ENCODE measurements at regions not wholly inside any gene's neighbourhood (a gene's known extent, or its start where the extent isn't known, plus 50 kb on each side); places are given as distances from the start of the nearest gene placed in this dataset. TPM values are rescaled to one million over a fixed set of nuclear protein-coding genes. Genes with fewer than 3 reads are reported as not detected.

- intact Hi-C loops (cut with micrococcal nuclease; ENCODE audit: unreplicated experiment) (no loop called here), in situ Hi-C loops (cut with HindIII; ENCODE audit: low pct_unique_long_range_greater_than_20kb, low sequenced_read_pairs) (no loop called here)
- DNase-seq (ENCODE audit: low read depth, low spot score): no peak
- Histone ChIP-seq H3K36me3 (ENCODE audit: control insufficient read depth, insufficient read depth, low read length) (no peaks in the 10 kb centered on the region), H3K4me3 (ENCODE audit: low read depth in 2 of 2, low read length in 2 of 2) (no peak overlapping the region), H3K27me3 (ENCODE audit: control insufficient read depth, insufficient read depth, low read length) (no peaks in the 10 kb centered on the region), H3K9me3 (ENCODE audit: control insufficient read depth, insufficient read depth, low read depth, low read length) (no peaks in the 10 kb centered on the region), H3K4me1 (ENCODE audit: control insufficient read depth, insufficient read depth, low read length) (no peaks in the 10 kb centered on the region), H3K27ac (ENCODE audit: low read length) (no peak overlapping the region)
- POLR2A ChIA-PET: no interaction called here
- TF ChIP-seq CTCF (IDR thresholded peaks at IDR 0.05) (no peak), SIN3A (IDR thresholded peaks at IDR 0.05; ENCODE audit: borderline replicate concordance, insufficient read depth, low read depth, low read length) (no peak), TCF7L2 (IDR thresholded peaks at IDR 0.05; ENCODE audit: low read depth, low read length) (no peak), POLR2AphosphoS5 (IDR thresholded peaks at IDR 0.05; ENCODE audit: low read depth, low read length) (no peak)
- TF ChIP-seq, protein P1, sequence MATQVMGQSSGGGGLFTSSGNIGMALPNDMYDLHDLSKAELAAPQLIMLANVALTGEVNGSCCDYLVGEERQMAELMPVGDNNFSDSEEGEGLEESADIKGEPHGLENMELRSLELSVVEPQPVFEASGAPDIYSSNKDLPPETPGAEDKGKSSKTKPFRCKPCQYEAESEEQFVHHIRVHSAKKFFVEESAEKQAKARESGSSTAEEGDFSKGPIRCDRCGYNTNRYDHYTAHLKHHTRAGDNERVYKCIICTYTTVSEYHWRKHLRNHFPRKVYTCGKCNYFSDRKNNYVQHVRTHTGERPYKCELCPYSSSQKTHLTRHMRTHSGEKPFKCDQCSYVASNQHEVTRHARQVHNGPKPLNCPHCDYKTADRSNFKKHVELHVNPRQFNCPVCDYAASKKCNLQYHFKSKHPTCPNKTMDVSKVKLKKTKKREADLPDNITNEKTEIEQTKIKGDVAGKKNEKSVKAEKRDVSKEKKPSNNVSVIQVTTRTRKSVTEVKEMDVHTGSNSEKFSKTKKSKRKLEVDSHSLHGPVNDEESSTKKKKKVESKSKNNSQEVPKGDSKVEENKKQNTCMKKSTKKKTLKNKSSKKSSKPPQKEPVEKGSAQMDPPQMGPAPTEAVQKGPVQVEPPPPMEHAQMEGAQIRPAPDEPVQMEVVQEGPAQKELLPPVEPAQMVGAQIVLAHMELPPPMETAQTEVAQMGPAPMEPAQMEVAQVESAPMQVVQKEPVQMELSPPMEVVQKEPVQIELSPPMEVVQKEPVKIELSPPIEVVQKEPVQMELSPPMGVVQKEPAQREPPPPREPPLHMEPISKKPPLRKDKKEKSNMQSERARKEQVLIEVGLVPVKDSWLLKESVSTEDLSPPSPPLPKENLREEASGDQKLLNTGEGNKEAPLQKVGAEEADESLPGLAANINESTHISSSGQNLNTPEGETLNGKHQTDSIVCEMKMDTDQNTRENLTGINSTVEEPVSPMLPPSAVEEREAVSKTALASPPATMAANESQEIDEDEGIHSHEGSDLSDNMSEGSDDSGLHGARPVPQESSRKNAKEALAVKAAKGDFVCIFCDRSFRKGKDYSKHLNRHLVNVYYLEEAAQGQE (IDR thresholded peaks at IDR 0.05; ENCODE audit: insufficient read depth in 1 of 2, low read depth in 2 of 2, low read length in 1 of 2): no peak
- no peak for ATAC-seq
- no TSS peak for BruUV-seq (replicated peaks)
- CTCF ChIA-PET: no interaction called here
Measured at GRCh38 chr14:65361920-65362319, 50.6 kb upstream of the FUT8 start.

Small RNAs in the stretch of these regions (microRNA-seq; reads per million reads assigned to microRNA genes)
- not detected for gene MIR4708 (ENCODE audit: unreplicated experiment)

All from Panc1 (cell line).